Upper lobe of left lung (tissue), 4 donors: ENCODE measurements at regions not wholly inside any gene's neighbourhood (a gene's known extent, or its start where the extent isn't known, plus 50 kb on each side); places are given as distances from the start of the nearest gene placed in this dataset.

ENCODE experiments used
- EP300 ChIP-seq, 4 donors: sonication (generic); formaldehyde crosslinking; IDR thresholded peaks; one replicate each; pipeline ENCODE4 v1.5.1; 2017; ENCODE audit warnings: antibody characterized with exemption in 4 of 4, control low read depth in 2 of 4
- POLR2A ChIP-seq, 4 donors: fragments of 450-650 bp; IDR thresholded peaks; one replicate each; pipeline ENCODE4 v1.5.1; 2016 to 2017; ENCODE audit warnings: antibody characterized with exemption in 4 of 4, mild to moderate bottlenecking in 2 of 4

GRCh38 chr7:34298492-34299013 lies 359.5 kb upstream of the NPSR1 start:
- TF ChIP-seq EP300 (IDR thresholded peaks at IDR 0.05) (no peak), POLR2A (IDR thresholded peaks at IDR 0.05) (no peak)
